Keratinocyte (primary cell): ENCODE measurements at regions not wholly inside any gene's neighbourhood (a gene's known extent, or its start where the extent isn't known, plus 50 kb on each side); places are given as distances from the start of the nearest gene placed in this dataset.

Experiments
- CTCF ChIP-seq, 3 experiments: IDR thresholded peaks in 1 of 3; conservative IDR thresholded peaks in 1 of 3; optimal IDR thresholded peaks in 1 of 3; 2 replicates in 2 of 3; 3 replicates in 1 of 3; pipeline versions ENCODE3 to v1.5.1; 2011; ENCODE audit warnings: low read length in 3 of 3, mild to moderate bottlenecking in 3 of 3, moderate library complexity in 2 of 3, control low read depth in 1 of 3, inconsistent platforms in 1 of 3; ENCODE audit not compliant: insufficient read depth in 2 of 3; ENCODE audit errors: extremely low read depth in 1 of 3
- EZH2 ChIP-seq: IDR thresholded peaks from one replicate; pipeline ENCODE4 v1.6.1; 2012; ENCODE audit warnings: inconsistent platforms, mild to moderate bottlenecking, low read length, moderate library complexity

GRCh38 chr6:15096894-15097837, 148.7 kb upstream of the JARID2 start:
- TF ChIP-seq CTCF (optimal IDR thresholded peaks at IDR 0.05 in 1 of 3, IDR thresholded peaks at IDR 0.05 in 1 of 3, conservative IDR thresholded peaks at IDR 0.05 in 1 of 3; ENCODE audit: extremely low read depth in 1 of 3, insufficient read depth in 2 of 3, low read length in 3 of 3) = no peak
- no peak for TF ChIP-seq EZH2
